ENCODE measurements at regions not wholly inside any gene's neighbourhood (a gene's known extent, or its start where the extent isn't known, plus 50 kb on each side); places are given as distances from the start of the nearest gene placed in this dataset.

DNA sequence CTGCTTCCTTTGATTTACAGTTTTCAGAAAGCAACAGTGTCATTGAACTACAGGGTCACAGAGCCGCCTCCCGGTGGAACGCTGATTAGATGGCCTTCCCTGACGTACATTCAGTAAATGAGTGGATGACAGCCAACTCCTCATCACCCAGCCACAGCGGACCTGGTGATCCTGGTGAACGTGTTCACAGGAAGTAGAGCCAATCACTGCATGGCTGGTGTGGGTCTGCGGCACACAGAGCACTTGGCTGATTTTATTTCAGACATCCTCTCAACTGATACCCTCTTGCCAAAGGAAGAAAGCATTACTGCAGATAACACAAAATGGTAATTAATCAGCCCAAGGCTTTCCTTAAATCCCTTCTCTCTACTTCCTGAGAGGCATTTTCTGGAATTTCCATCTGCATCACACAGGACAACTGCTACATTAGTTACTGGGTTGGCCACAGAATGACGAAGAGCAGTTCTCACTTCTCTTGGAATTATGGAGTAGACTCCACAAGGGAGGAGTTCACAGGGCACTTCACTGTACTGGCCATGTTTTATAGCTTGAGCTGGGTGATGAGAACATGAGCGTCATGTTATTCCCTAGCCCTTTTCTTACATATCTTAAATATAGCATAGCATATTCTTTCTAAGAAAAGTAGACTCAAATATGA lies 84.0 kb upstream of the SLC7A1 start:
- no peak overlapping the region for H3K27ac ChIP-seq
- no peak overlapping the region for H3K4me3 ChIP-seq
- TF ChIP-seq, protein P1, sequence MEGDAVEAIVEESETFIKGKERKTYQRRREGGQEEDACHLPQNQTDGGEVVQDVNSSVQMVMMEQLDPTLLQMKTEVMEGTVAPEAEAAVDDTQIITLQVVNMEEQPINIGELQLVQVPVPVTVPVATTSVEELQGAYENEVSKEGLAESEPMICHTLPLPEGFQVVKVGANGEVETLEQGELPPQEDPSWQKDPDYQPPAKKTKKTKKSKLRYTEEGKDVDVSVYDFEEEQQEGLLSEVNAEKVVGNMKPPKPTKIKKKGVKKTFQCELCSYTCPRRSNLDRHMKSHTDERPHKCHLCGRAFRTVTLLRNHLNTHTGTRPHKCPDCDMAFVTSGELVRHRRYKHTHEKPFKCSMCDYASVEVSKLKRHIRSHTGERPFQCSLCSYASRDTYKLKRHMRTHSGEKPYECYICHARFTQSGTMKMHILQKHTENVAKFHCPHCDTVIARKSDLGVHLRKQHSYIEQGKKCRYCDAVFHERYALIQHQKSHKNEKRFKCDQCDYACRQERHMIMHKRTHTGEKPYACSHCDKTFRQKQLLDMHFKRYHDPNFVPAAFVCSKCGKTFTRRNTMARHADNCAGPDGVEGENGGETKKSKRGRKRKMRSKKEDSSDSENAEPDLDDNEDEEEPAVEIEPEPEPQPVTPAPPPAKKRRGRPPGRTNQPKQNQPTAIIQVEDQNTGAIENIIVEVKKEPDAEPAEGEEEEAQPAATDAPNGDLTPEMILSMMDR (IDR thresholded peaks at IDR 0.05): no peak
- DNase-seq (ENCODE audit: low spot score): peak; percentile 70
- H3K27me3 ChIP-seq: no peaks in the 10 kb centered on the region
- H3K36me3 ChIP-seq: no peaks in the 10 kb centered on the region
- H3K4me1 ChIP-seq: peaks cover 0 to 8% of the 10 kb centered on the region in 2 donors
- H3K9me3 ChIP-seq: peaks cover 0 to 8% of the 10 kb centered on the region in 2 donors

- DNase-seq (ENCODE audit: low spot score): no peak
- Histone ChIP-seq H3K27me3 (no peaks in the 10 kb centered on the region), H3K4me3 (no peak overlapping the region), H3K36me3 (no peaks in the 10 kb centered on the region), H3K9me3 (no peaks in the 10 kb centered on the region), H3K27ac (no peak overlapping the region), H3K4me1 (peaks cover 0 to 8% of the 10 kb centered on the region in 2 donors)
- TF ChIP-seq, protein P1 (IDR thresholded peaks at IDR 0.05): no peak
These were observed 82.1 kb upstream of the SLC7A1 start for GRCh38 chr13:29677627-29678026.

DNA sequence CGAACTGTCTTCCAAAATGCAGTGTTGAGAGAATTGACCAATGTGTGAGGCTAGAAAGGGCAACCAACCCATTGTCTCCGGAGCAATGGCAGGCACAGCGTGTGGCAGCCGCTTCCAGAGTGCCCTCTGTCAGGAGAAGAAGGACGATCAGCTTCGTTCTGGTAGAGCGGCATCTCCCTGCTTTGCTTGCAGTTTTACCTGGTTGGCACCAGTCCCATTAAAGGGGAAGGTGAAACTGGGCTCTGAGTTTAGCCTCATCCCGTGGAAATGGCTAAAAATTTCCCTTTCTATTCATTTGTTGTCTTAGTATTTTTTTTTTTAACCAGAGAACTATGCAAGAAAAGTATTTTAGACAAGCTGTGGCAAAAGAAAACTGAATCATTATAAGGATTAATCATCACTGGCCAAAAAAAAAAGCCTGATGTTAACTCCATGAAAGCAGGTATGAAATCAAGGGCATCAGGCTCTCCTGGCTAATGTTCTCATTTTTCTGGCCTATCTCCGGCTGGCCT lies 81.5 kb upstream of the SLC7A1 start:
- no peak overlapping the region for H3K4me3 ChIP-seq
- no peaks in the 10 kb centered on the region for H3K36me3 ChIP-seq
- no peak for DNase-seq (ENCODE audit: low spot score)
- TF ChIP-seq, protein P1 (IDR thresholded peaks at IDR 0.05): no peak
- peaks cover 0 to 8% of the 10 kb centered on the region in 2 donors for H3K4me1 ChIP-seq
- H3K27me3 ChIP-seq: no peaks in the 10 kb centered on the region
- no peaks in the 10 kb centered on the region for H3K9me3 ChIP-seq
- H3K27ac ChIP-seq: no peak overlapping the region

DNA sequence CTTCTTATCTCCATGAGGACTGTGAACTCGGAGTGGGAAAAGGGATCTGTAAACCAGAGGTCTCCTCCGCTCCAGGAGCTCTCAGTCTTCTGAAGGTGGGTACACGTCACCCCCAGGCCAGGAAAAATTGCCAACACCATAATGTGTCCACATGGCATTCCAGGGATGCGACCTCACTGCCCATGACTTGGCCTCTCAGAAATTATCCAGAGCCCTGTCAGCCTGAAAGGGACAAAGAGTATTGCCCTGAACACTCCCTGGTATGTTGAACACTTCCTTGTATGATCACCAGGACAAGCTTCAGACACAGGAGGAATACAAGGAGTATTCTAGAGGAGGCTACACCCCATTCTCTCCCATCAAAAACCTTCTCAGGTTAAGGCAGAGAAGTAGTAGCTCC lies 81.0 kb upstream of the SLC7A1 start:
- Histone ChIP-seq H3K36me3 (no peaks in the 10 kb centered on the region), H3K27ac (no peak overlapping the region), H3K9me3 (no peaks in the 10 kb centered on the region), H3K27me3 (no peaks in the 10 kb centered on the region), H3K4me1 (peaks cover 0 to 8% of the 10 kb centered on the region in 2 donors), H3K4me3 (no peak overlapping the region)
- TF ChIP-seq, protein P1 (IDR thresholded peaks at IDR 0.05): no peak
- no peak for DNase-seq (ENCODE audit: low spot score)

GRCh38 chr13:29674532-29674931 lies 79.0 kb upstream of the SLC7A1 start:
- Histone ChIP-seq H3K36me3 (no peaks in the 10 kb centered on the region), H3K27ac (no peak overlapping the region), H3K4me3 (no peak overlapping the region), H3K4me1 (peaks cover 0 to 5% of the 10 kb centered on the region in 2 donors), H3K9me3 (no peaks in the 10 kb centered on the region), H3K27me3 (no peaks in the 10 kb centered on the region)
- no peak for DNase-seq (ENCODE audit: low spot score)
- TF ChIP-seq, protein P1 (IDR thresholded peaks at IDR 0.05): no peak

GRCh38 chr13:29664591-29664990 lies 69.1 kb upstream of the SLC7A1 start:
- Histone ChIP-seq H3K4me1 (no peaks in the 10 kb centered on the region), H3K27me3 (no peaks in the 10 kb centered on the region), H3K36me3 (no peaks in the 10 kb centered on the region), H3K27ac (no peak overlapping the region), H3K4me3 (no peak overlapping the region), H3K9me3 (peaks cover 0 to 9% of the 10 kb centered on the region in 2 donors)
- no peak for DNase-seq (ENCODE audit: low spot score)
- TF ChIP-seq, protein P1 (IDR thresholded peaks at IDR 0.05): no peak
